Activated CD8-positive, alpha-beta memory T cell treated with anti-CD3 and anti-CD28 coated beads, Interleukin-2, amount 50 U/mL, for 24 hours (primary cell): ENCODE measurements at regions not wholly inside any gene's neighbourhood (a gene's known extent, or its start where the extent isn't known, plus 50 kb on each side); places are given as distances from the start of the nearest gene placed in this dataset.
"Not testable (repeated sequence)": the region's sequence is repeated elsewhere in the genome, so short reads cannot be mapped to it uniquely, and the experiment has no call there.

Source experiments
- DNase-seq: peaks from one replicate; pipeline ENCODE4 v3.0.0-alpha.2; 2020; ENCODE audit errors: extremely low read depth

DNA sequence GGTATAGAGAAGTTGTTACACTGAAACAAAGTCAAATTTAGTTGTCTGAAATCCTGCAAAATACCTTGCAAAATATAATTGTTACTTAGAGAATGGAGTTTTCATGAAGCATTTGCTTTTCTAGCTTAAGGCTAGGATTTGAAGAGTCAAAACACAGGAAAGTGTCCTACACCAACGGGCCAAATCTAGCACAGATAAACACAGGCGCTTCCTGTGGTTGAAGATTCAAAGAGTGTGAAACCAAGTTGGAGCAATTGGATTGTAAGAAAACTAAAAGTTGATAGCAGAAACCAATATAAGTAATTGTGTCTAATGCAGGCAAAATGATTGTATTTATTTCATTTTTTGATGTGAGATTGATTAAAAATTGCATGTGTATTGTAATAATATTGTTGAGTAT lies 2002.5 kb upstream of the TENM3 start:
- DNase-seq: no peak

- no peak for DNase-seq
These were observed 1989.8 kb upstream of the TENM3 start for GRCh38 chr4:180253419-180253818.

- no peak for DNase-seq
These were observed 1981.9 kb upstream of the TENM3 start for GRCh38 chr4:180261346-180261745.

DNA sequence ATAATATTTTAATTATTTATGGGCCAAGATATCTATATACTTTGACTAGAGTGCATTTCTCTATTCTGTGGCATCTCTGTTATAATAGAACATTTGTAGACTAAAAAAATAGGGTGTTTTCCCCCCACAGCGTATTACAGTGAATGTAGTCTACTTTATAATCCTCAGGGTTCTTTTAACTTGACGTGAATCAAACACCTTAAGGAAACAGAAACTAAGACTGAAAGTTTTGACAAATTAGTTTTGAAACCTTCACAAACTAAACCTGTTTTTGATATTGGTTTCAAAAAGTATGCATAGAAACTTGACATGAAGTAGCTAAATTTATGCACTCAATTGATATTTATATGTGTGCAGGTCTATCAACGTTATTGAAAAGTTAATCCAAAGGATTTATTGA lies 1963.1 kb upstream of the TENM3 start:
- no peak for DNase-seq

DNA sequence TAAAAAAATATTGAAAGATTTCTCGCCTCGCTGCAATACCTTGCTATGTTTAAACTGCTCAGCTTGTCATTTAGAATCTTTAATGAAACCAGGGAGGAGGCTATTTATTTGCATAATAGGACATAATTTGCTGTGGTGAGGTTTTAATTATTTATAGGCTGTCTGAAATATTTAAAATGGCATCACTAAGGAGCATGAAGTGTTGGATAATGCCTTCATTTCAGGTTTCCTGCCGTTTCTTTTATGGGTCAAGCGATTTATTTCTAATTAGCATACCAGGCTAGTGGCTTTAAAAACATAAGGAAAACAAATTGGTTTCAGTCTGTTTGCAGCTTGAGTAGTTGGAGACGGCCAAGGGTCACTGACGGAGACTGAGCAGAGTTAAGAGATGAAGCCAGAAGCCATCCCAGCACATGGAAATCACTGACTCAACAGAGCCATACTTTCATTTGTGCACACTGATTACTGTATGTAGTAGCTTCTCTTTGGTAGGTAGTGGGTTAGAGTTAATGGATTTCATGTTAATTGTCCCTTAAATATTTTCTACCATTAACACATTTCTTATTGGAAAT lies 1962.4 kb upstream of the TENM3 start:
- no peak for DNase-seq

DNA sequence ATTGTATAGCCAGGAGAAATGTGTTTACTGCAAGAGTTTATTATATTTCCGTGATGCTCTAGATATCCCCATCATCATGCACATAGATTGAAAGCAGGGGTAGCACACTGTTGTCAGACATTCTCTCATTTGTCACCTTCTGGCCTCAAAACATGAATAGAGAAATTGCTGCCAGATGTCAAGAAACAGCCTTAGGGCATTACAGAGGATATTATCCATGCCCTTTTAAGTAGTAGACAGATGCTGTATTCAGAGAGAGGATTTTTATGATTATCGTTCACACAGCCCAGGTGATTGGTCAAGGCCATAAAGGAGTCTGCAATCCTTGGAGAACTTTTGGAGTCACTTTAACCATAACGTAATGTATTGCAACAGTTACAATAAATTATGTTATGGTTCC lies 1961.5 kb upstream of the TENM3 start:
- DNase-seq: no peak

DNA sequence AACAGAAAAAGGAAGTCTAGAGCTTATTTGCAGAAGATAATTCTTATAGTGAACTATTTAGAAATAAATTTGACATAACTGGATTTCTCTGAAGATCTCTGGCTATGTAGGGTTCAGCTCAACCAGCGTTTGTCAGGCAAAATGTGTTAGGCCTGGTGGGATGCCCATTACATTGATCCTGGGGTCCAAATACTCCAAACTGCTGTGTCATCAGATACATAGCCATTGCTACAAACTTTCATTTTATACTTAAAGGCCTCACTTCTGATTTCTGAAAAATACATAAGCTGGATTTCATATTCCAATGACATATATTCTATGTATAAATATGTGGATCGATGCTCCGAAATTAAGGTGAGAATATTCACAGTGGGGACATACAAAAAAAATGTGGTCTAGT lies 1958.9 kb upstream of the TENM3 start:
- no peak for DNase-seq

GRCh38 chr4:180285796-180286195 lies 1957.4 kb upstream of the TENM3 start:
- no peak for DNase-seq

DNA sequence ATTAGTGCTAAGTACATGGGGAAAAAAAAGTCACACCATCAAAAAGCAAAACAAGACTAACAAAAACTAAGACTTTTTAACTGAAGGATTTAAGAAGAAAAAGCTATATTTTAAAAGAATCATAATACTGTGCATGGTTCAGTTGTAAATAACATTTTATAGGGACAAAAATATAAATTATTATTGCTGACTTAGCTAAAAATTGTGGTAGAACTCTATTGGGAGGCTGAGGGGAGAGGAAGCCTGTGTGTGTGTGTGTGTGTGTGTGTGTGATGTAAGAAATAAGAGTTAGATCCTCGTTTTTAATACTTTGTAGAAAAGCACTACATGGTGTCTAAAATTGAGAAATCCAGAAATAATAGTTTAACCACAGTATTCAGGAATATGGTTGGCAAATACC lies 1950.9 kb upstream of the TENM3 start:
- DNase-seq: no peak

- DNase-seq: no peak
These were observed 1947.1 kb upstream of the TENM3 start for GRCh38 chr4:180296036-180296599.

- DNase-seq: no peak
These were observed 1938.9 kb upstream of the TENM3 start for GRCh38 chr4:180304321-180304720.

DNA sequence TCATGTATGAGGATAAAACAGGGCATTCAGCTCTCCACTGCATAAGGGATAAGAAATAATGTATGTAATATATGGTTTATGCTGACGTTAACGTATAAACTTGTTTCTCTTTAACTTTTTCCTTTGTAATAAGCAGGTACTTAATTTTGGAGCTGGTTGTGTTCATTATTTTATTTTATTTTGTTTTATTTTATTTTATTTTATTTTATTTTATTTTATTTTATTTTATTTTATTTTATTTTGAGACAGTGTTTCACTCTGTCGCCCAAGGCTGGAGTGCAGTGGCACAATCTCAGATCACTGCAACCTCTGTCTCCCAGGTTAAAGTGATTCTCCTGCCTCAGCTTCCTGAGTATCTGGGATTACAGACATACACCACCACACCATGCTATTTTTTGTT lies 1932.6 kb upstream of the TENM3 start:
- no peak for DNase-seq

GRCh38 chr4:180314972-180315371 lies 1928.2 kb upstream of the TENM3 start:
- no peak for DNase-seq

GRCh38 chr4:180330521-180330920 lies 1912.7 kb upstream of the TENM3 start:
- no peak for DNase-seq

DNA sequence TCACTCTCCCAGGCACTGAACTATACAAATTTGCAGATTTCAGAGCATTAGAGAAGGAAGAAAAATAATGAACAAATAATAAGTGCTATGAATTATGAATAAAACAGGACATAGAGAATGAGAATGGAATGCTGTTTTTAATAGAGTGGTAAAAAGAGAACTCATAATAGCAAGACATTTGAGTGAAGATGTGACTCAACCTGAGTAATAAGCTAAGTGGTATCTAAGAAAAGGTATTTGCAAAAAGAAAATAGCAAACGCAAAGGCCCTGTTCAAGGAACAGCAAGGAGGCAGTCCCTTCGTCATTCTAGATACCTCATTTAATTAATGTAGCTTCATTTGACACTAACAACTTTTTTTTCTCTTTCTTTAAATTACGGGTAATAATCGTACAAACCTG lies 1910.0 kb upstream of the TENM3 start:
- no peak for DNase-seq

DNA sequence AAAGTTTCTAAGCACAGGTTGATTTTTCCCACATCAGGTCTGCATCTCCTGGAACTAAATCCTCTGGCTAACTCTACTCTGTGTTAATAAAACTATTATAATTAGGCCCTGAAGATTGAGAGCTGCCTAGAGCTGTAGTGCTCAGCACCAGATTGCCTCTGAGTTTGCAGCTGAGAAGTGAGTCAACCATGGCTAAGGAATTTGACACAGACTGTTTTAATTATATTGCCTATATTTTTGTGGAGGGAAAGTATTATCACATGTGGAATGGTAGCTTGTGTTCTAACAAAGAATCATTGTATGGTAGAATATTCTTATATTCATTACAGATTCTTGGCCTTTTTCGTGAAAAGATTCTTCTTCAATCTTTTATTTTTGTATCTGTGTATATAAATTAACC lies 1907.6 kb upstream of the TENM3 start:
- DNase-seq: no peak

GRCh38 chr4:180336494-180337090 lies 1906.6 kb upstream of the TENM3 start:
- no peak for DNase-seq

DNA sequence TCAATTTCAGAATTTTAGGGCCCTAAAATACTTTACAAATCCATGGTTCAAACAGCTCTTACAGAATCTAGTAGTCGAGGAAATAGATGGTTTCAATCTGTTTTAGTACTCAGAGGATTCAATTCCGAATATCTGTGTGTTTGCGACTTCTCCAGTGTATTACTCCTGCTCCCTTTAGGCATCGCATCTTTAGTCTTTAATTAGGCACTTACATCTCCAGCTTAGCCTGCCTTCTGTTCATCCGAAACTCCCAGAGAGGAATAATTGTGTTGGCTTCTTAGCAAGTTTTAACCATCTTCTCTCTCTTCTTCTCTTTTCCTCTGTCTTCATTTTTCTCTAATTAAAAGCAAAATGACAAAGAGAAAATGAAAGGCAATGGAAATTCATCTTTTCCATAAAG lies 1901.3 kb upstream of the TENM3 start:
- DNase-seq: no peak

- no peak for DNase-seq
These were observed 1892.3 kb upstream of the TENM3 start for GRCh38 chr4:180350901-180351300.

DNA sequence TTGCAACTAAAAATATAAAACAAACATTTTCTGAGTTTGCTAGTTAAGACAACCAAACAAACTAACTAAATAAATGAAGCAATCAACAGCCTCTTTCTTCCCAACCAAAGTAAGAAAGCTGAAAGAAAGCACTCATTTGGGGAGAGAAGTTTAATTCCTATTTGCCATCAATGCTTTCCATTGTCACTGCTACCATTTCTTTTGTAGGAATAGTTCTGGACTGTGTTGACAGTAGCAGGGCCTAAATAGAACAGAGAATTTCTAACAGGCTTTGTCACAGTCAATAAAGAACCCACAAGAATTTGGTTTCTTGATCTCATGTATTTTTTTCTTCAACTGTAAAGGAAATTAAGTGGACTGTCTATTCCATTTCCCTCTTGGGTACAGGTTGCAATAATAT lies 1886.4 kb upstream of the TENM3 start:
- no peak for DNase-seq

DNA sequence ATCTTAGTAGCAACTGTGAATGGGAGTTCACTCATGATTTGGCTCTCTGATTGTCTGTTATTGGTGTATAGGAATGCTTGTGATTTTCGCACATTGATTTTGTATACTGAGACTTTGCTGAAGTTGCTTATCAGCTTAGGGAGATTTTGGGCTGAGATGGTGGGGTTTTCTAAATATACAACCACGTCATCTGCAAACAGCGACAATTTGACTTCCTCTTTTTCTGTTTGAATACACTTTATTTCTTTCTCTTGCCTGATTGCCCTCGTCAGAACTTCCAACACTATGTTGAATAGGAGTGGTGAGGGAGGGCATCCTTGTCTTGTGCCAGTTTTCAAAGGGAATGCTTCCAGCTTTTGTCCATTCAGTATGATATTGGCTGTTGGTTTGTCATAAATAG lies 1883.1 kb upstream of the TENM3 start:
- not testable (repeated sequence) for DNase-seq

DNA sequence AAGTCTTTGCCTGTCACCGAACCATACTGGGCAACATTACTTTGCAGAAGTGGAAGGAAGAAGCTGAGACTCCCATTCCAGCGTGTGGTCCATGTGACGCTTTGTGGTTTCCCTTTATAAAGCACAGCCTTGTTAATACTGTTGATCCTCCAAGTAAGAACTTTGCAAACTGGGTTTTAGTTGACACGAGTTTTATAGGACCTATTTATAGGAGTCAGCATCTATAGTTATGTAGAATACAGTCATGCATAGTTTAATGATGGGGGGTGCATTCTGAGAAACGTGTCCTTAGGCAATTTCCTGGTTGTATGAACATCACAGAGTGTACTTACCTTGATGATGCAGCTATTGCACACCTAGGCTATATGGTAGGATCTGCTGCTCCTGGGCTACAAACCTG lies 1879.4 kb upstream of the TENM3 start:
- DNase-seq: no peak

- no peak for DNase-seq
These were observed 1870.5 kb upstream of the TENM3 start for GRCh38 chr4:180372691-180373090.

- DNase-seq: no peak
These were observed 1865.5 kb upstream of the TENM3 start for GRCh38 chr4:180377741-180378140.
